GM21526 (cell line): ENCODE measurements at regions not wholly inside any gene's neighbourhood (a gene's known extent, or its start where the extent isn't known, plus 50 kb on each side); places are given as distances from the start of the nearest gene placed in this dataset.

ENCODE experiments used
- ATAC-seq: cut with Tn5 transposase; IDR thresholded peaks from one replicate; pipeline ENCODE4 v1.9.1; 2021; ENCODE audit warnings: moderate library complexity; ENCODE audit not compliant: unreplicated experiment, low FRiP score

DNA sequence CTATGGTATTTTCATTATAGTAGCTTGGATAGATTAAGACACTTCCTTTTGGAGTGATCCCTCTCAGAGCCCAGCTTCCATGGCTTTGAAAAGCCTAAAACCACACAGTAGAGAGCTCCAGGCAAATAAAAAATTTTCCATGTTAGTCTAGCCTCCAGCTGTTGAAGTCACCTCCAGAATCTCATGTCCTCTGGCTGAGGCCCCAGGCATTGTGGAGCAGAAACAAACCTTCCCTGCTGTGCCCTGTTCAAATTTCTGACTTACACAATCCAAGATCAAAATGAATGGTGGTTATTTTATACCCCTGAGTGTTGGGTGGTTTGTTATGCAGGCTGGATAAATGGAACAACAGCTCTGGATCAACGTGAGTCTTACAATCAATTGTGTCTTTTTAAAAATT, 203.9 kb downstream of the ICE1 start:
- no peak for ATAC-seq

DNA sequence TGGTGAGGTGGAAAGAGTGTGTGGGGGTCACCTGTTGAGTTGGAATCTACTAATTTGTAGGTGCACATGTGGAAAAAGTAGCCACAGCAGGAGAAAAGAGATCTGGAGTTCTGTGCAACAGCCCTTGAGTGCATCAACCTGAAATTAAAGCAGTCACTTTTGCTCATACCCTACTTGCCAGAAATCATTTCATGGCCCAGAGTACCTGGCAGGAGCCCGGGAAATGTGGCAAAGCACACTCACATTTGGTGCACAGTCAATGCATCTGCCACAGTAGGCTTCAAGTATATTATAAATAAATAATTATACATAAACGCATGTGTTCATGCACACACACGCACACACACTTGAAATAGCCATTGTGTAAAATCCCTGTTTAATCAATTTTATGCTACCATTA, 203.0 kb downstream of the ICE1 start:
- ATAC-seq = no peak

DNA sequence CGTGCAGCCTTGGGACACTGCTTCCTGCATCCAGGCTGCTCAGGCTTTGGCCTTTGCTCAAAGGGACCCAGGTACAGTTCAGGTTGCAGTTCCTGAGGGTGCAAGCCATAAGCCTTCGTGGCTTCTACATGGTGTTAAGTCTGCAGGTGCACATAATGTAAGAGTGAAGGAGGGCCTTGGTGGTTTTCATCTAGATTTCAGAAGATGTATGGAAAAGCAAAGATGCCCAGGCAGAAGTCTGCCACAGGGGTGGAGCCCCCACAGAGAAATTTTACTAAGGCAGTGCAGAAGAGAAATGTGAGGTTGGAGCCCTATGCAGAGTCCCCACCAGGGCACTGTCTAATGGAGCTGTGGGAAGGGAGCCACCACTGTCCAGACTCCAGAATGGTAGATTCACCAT, 200.9 kb downstream of the ICE1 start:
- no peak for ATAC-seq

DNA sequence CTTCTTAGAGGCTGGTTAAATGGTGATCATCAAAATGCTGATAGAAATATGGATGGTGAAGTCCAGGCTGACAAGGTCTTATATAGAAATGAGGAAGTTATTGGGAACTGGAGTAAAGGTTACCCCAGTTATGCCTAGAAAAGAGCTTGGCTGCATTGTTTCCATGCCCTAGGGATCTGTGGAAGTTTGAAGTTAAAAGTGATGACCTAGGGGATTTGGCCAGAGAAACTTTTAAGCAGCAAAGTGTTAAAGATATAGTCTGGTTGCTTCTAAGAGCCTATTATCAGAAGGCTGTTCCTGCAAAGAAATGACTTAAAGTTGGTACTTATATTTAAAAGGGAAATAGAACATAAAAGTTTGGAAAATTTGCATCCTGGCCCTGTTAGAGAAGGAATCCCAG, 200.3 kb downstream of the ICE1 start:
- ATAC-seq = no peak

DNA sequence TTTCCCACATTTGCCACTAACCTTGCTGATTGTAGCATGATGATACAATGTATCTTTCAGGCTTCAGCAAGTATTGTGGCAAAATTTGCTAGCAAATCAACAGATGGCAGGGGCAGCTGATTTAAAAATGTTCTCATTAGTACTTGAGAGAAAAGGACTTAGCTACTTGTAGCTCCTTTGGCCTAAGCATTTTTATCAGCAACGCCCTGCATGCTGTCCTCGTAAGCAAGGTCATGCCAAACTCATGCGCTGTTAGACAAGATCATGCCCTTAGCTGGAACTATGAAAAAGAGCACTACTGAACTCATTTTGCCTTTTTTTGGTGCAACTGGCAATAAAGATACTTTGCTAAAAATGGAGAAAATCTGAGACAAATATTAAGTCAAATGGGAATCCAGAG, 197.1 kb downstream of the ICE1 start:
- ATAC-seq = no peak

DNA sequence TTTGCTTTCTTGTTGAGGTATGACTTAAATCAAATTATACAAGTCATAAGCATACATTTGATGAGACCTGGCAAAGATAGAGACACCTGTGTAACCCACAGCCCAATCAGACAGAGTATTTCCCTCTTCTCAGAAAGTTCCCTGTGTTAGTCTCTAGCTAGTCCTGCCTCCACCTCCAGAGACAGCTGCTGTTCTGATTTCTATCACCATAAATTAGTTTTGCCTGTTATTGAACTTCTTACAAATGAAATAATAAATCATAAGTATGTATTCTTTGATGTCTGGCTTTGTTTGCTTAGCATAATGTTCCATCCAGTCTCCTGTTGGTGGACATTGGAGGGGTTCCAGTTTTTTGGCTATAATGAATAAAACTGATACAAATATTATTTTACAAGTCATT, 194.5 kb downstream of the ICE1 start:
- no peak for ATAC-seq

DNA sequence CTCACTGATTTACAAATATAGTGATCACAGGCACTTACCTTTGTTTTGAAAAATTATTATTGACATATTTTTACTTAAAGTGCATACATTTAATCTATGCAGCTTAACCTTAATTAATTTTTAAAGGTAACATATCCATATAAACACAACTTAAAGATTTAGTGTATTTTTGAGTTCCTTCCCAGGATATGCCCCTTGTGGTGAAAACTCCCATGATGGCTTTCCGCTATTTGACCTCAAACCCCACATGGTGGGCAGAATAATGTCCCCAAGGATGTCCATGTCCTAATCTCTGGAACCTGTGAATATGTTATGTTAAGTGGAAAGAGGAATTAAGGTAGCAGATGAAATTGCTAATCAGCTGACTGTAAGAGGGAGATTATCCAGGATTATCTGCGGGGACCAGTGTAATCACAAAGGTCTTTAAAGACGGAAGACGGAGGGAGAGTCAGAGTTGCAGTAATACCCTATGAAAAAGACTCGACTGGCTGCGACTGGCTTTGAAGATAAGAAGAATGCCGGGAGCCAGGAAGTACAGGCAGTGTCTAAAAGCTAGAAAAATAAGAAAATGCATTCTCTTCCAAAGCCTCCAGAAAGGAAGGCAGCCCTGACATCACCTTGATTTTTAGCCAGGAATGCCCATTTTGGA, 193.9 kb downstream of the ICE1 start:
- no peak for ATAC-seq

DNA sequence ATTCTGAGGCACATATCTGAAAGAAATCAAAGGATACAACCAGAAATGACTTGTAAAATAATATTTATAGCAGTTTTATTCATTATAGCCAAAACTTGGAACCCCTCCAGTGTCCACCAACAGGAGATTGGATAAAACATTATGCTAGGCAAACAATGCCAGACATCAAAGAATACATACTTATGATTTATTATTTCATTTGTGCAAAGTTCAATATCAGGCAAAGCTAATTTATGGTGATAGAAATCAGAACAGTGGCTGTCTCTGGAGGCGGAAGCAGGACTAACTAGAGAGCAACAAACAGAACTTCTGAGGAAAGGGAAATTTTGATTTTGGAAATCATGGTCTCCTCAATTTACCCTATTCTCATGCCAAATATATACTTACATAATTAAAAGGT, 193.1 kb downstream of the ICE1 start:
- ATAC-seq = no peak

DNA sequence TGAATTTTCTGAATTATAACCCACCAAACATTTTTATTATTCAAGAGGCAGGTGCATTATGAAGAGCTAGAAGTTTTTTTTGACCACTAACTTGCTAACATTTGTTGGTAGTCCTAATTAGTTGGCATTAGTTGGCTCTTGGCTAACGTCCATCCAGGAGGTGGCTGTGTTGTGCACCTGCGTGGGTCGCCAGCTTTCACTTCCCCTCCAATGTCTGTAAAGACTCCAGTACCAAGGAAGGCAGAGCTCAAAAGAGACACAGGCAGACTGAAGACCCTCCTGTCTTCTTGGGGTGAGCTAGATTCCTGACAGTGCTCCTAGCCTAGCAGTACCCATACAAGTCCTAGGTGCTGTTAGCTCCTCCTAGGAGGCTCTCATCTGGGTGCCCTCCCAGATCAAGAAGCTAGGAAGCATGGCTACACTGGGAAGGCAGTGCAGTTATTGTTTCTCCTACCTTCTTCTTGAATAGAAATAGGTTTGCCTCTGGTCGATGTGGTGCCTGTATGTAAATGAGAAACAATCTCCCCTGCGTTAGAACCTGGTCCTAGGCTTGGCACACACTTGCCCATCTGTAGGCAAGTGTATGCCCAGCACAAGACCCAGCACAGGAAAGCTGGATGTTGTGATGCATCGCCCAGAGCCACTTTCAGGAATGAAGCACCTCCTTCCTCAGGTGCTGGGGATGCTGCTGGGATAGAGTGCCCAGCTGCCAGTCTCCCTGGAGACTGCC, 190.9 kb downstream of the ICE1 start:
- ATAC-seq = peak; percentile 59

DNA sequence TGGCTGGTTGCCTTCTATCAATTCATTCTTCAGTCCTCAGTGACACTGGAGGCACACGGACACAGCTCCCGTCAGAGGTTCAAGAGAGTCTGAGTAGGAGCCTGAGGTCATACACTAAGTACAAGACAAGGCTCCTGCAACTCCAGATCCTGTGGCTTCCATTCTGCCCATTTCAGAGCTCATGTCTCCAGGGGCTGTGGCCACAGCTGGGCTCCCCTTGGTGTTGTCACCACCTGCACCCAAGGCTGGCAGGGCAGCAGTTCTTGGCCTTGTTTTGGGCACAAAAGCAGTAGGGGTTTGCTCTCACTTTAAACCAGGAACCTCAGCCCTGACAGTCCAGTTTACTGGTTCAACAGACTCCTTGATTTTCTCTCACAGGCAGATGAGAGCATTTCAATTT, 189.6 kb downstream of the ICE1 start:
- ATAC-seq = no peak

DNA sequence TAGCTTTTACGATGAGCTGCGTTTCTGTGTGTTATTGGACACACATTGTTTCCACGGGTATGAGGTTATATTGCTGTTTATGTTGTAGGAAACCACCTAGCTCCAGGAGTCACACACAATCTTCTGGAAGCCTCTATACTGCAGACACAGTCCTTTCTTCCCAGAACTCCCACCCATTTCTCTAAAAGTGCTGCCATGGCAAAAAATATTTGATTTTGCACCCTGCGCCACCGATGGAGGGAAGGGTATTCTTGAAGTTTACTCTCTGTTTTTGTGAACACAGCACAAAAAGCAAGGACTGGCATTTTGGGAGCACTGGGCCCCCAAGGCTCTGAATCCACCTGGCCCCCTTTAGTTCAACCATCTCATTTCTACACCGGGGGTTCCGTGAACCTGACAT, 187.5 kb downstream of the ICE1 start:
- no peak for ATAC-seq

DNA sequence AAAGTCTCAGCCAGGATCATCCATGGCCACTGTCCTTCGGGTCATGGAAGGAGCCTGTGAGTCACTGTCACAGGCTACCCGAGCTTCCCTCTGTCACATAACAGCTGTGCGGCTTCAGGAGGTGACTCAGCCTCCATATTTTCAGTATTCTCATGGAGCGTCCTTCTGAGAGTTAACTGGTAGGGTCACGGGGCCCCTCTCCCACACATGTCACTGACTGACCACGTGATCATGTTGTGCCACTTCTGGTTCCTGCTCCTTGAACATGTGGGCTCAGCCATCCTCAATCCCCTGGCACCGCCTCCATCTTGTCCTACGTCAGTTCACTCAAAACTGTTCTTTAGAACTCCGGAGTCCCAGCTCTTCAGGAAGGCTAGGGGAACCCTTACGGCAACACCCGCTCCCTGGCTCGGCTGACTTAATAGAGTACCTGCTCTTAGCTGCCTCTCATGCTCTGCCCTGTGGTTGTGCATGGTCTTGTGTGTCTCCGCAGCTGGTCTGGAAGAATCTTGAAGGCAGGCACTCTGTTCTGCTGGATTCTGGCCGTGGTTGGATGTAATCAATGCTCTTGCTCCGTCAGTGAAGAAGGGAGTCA, 182.8 kb downstream of the ICE1 start:
- ATAC-seq = no peak

DNA sequence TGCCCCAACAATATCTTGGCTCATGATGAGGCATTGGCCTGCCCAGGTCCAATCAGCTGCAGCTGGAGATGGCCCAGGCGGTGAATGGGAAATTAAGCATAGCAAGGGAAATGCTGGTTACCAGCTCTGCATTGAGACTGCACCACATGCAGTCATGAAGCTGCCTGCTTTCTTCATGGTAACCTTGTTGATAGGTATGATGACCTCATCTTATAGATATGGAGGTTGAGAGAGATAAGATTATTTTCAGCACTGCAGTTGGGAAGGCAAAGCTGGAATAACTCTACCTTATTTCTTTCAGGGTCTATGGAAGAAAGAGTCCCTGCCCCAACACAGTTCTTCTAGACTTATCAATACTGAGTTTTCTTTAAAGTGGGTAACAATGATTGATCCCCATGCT, 180.1 kb downstream of the ICE1 start:
- ATAC-seq = no peak

DNA sequence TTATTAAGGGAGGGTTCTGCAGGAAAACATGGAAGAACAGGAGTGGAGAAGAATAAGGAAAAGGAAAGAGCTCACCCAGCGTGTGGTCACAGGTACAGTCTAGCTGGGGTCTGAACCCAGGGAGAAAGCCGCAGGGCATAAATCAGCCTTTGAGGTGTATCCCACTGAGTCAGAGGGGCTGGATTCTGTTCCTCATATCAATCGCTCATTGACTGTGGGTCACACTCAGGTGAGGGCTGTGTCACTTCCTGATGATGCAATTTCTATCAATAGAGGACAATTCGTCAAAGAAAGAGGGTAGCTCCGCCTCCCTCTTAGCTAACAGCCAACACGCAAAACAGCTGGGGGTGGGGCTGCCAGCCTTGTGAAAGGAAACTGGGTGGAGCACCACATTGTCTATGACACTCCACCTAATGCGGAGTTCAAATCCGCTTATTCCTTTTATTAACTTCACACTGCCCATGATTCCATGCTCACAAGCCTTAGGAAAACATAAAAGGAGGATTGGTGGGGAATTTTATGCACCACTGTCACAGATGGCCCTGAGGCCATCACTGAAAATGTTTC, 176.2 kb downstream of the ICE1 start:
- no peak for ATAC-seq

DNA sequence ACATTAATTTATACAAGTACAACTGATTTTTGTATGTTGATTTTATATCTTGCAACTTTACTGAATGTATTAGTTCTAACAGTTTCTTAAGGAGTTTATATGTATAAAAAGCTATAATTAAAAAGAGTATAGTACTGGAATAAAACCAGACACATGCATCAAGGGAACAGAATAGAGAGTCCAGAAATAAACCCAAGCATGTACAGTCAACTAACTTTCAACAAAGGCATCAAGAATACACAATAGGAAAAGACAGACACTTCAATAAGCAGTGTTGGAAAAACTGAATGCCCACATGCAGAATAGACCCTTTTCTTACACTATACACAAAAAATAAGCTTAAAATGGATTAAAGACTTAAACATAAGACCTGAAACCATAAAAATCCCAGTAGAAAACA, 170.9 kb downstream of the ICE1 start:
- no peak for ATAC-seq

DNA sequence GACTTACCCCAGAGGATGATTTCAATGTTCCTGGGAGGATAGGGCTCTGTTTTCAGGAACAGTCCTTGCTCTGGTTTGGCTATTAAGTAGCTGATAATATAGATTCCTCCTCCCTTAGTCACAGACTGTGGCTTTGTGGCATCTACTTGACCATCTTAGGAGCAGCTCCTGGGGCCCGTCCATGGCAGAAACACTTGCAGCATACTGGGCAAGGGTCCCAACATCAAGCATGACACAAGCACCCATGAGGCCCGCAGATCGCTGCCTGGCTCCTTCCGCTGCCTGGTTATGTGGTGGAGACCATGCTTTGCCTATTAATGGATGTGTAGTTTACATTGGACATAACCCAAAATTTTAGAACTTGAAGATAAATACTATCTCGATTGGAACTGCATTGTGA, 170.1 kb downstream of the ICE1 start:
- ATAC-seq = no peak

DNA sequence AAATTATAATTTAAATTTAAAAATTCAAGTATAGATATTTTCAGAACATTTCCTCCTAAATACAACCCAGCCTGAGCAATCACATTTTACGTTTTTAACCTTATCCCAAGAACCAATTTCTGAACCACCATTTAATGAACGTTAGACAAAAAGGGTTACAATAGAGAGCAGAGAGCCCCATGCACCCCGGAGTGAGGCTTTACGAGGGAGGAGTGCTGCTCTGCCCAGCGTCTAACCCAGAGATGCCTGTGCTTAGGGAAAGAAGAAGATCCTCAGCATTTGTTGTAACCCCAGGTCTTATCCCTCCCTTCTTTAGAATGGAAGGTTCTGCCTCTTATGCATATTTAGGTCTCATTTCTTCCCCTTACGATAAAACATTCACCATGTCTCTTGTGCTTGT, 169.1 kb downstream of the ICE1 start:
- ATAC-seq = no peak

DNA sequence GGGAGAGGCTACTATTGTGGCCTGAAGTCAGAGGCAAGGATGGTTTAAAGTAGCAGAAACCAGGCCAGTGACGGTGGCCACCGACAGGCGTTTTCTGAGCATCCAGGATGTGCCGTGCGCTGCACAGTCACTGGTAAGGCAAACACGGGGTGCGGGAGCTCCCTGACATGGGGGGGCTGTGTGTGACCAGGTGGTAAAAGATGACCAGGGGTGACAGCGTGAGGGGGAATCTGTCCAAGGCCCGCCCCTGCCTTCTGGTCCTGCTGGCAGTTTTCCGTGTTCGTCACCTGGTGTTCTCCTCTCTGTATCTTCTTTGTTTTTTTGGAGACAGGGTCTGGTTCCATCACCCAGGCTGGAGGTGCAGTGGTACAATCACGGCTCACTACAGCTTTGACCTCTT, 167.4 kb downstream of the ICE1 start:
- ATAC-seq = no peak

DNA sequence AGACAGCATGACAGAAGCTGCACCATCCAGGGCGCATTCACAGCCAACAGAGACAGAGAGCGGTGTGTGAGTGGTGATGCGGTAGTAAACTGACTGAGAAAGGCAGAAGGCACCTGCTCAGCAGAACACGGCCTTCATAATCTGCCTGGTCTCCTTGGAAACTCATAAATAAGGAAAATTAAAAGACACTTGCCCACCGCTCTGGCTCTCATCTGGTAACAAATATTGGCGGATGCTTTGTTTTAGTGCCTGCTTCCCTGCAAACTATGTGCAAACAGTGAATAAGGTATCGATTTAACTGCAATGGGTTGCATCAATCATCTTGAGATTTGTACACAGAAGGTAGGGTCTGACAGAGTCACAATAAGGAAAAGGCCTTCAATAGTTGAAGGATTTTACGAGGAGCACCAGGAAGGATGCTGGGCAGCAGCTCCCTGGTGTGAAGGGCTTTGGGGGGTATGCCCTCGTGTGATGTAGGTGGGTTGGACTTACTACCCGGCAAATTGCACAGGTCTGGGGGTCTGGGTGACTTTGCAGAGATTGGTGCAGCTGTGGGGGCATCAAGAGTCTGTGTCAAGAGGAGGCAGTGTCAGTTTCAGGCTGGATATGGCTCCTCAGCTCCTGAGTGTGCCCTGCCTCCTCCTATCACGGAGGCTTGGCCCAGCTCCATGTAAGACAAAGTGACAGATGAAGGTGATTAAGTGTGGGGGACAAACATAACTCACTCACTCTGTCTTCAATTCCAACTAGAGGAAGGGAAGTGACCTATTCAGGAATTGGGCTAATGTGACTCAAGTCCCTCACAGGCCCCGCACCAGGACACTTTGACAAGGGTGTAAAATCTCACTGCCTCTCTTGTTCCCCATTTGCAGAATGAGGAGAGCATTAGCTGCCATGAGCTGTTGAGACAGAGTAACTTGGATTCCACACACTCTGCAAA, 166.7 kb downstream of the ICE1 start:
- ATAC-seq = no peak

DNA sequence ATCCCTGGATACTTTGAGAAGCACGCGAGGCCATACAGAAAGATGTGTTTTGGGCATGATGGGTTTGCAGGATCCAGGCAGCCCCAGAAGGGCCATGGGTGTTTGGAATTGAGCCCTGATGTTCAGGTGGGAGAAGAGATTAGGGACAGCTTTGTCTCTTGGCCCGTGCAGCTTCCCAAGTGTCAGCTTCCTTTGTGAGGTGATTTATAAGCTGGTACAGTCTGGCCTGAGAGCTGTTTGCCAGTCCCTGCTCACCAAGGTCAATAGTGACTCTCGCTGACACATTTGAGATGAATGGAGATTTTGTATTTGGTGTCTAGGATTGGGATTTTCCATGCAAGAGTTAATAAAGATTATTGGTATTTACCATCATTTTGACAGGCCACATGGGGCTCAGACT, 165.9 kb downstream of the ICE1 start:
- no peak for ATAC-seq

DNA sequence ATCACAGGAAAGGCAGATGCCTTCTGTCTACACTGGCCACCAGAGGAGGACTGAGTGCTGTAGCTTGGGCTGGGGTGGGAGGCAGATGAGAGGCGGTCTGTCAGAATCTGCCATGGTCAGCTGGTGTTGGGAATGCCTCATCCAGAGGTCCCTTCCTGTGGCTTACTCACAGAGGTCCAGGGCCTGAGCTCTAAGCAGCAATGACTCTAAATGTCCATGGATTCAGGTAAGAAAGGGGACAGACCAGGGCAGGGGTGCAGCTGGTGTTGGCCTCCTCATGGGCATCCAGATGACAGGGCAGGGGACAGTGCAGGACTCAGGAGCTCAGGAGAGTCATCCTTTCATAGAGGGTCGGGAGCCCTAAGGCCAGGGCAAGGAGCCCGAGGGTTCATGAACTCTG, 165.0 kb downstream of the ICE1 start:
- no peak for ATAC-seq
